ENCODE measurements at regions not wholly inside any gene's neighbourhood (a gene's known extent, or its start where the extent isn't known, plus 50 kb on each side); places are given as distances from the start of the nearest gene placed in this dataset.

GRCh38 chr14:39860596-39861228 lies 428.5 kb upstream of the FBXO33 start:
- DNase-seq (ENCODE audit: low spot score), result no peak
- no peaks in the 10 kb centered on the region for H3K4me1 ChIP-seq (ENCODE audit: control insufficient read depth in 4 of 4, insufficient read depth in 4 of 4, low read length in 3 of 4)
- no peak overlapping the region for H3K9ac ChIP-seq (ENCODE audit: low read depth in 1 of 2, low read length in 2 of 2)
- no peaks in the 10 kb centered on the region for H3K36me3 ChIP-seq (ENCODE audit: control insufficient read depth in 4 of 4, insufficient read depth in 3 of 4, low read depth in 1 of 4, low read length in 3 of 4)
- TF ChIP-seq GABPA (IDR thresholded peaks at IDR 0.05 in 1 of 2, conservative IDR thresholded peaks at IDR 0.05 in 1 of 2) (no peak), EGR1 (IDR thresholded peaks at IDR 0.05; ENCODE audit: low read depth in 2 of 2) (no peak), FOXA2 (IDR thresholded peaks at IDR 0.05) (no peak), YY1 (IDR thresholded peaks at IDR 0.05) (no peak), TAF1 (conservative IDR thresholded peaks at IDR 0.05) (no peak), RAD21 (IDR thresholded peaks at IDR 0.05) (no peak), SP1 (IDR thresholded peaks at IDR 0.05) (no peak)
- TF ChIP-seq, protein P1, sequence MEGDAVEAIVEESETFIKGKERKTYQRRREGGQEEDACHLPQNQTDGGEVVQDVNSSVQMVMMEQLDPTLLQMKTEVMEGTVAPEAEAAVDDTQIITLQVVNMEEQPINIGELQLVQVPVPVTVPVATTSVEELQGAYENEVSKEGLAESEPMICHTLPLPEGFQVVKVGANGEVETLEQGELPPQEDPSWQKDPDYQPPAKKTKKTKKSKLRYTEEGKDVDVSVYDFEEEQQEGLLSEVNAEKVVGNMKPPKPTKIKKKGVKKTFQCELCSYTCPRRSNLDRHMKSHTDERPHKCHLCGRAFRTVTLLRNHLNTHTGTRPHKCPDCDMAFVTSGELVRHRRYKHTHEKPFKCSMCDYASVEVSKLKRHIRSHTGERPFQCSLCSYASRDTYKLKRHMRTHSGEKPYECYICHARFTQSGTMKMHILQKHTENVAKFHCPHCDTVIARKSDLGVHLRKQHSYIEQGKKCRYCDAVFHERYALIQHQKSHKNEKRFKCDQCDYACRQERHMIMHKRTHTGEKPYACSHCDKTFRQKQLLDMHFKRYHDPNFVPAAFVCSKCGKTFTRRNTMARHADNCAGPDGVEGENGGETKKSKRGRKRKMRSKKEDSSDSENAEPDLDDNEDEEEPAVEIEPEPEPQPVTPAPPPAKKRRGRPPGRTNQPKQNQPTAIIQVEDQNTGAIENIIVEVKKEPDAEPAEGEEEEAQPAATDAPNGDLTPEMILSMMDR (IDR thresholded peaks at IDR 0.05; ENCODE audit: low read depth, low read length, missing input control), result no peak
- TF ChIP-seq, protein P2, sequence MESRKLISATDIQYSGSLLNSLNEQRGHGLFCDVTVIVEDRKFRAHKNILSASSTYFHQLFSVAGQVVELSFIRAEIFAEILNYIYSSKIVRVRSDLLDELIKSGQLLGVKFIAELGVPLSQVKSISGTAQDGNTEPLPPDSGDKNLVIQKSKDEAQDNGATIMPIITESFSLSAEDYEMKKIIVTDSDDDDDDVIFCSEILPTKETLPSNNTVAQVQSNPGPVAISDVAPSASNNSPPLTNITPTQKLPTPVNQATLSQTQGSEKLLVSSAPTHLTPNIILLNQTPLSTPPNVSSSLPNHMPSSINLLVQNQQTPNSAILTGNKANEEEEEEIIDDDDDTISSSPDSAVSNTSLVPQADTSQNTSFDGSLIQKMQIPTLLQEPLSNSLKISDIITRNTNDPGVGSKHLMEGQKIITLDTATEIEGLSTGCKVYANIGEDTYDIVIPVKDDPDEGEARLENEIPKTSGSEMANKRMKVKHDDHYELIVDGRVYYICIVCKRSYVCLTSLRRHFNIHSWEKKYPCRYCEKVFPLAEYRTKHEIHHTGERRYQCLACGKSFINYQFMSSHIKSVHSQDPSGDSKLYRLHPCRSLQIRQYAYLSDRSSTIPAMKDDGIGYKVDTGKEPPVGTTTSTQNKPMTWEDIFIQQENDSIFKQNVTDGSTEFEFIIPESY (IDR thresholded peaks at IDR 0.05), result no peak
- TF ChIP-seq, protein P3, sequence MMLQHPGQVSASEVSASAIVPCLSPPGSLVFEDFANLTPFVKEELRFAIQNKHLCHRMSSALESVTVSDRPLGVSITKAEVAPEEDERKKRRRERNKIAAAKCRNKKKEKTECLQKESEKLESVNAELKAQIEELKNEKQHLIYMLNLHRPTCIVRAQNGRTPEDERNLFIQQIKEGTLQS (IDR thresholded peaks at IDR 0.05), result no peak
- H3K27ac ChIP-seq (ENCODE audit: low read depth in 1 of 2, low read length in 2 of 2), result no peak overlapping the region
- H3K9me3 ChIP-seq (ENCODE audit: control insufficient read depth in 4 of 4, low read length in 3 of 4), result no peaks in the 10 kb centered on the region
- H3K4me3 ChIP-seq (ENCODE audit: low read depth in 1 of 3, low read length in 3 of 3), result no peak overlapping the region
- H3K27me3 ChIP-seq (ENCODE audit: control insufficient read depth in 4 of 4, insufficient read depth in 4 of 4, low read length in 3 of 4), result no peaks in the 10 kb centered on the region
- WGBS, result 64% methylated on average over 8 of the region's 8 CpGs

- no peak overlapping the region for H3K4me3 ChIP-seq (ENCODE audit: low read depth in 1 of 3, low read length in 3 of 3)
- no peak overlapping the region for H3K27ac ChIP-seq (ENCODE audit: low read depth in 1 of 2, low read length in 2 of 2)
- H3K27me3 ChIP-seq (ENCODE audit: control insufficient read depth in 4 of 4, insufficient read depth in 4 of 4, low read length in 3 of 4), result no peaks in the 10 kb centered on the region
- no peak for TF ChIP-seq HNF4A (conservative IDR thresholded peaks at IDR 0.05)
- TF ChIP-seq, protein P4, sequence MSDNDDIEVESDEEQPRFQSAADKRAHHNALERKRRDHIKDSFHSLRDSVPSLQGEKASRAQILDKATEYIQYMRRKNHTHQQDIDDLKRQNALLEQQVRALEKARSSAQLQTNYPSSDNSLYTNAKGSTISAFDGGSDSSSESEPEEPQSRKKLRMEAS (IDR thresholded peaks at IDR 0.05), result no peak
- H3K36me3 ChIP-seq (ENCODE audit: control insufficient read depth in 4 of 4, insufficient read depth in 3 of 4, low read depth in 1 of 4, low read length in 3 of 4), result no peaks in the 10 kb centered on the region
- H3K9ac ChIP-seq (ENCODE audit: low read depth in 1 of 2, low read length in 2 of 2), result no peak overlapping the region
- no peak for DNase-seq (ENCODE audit: low spot score)
- H3K9me3 ChIP-seq (ENCODE audit: control insufficient read depth in 4 of 4, low read length in 3 of 4), result no peaks in the 10 kb centered on the region
- H3K4me1 ChIP-seq (ENCODE audit: control insufficient read depth in 4 of 4, insufficient read depth in 4 of 4, low read length in 3 of 4), result no peaks in the 10 kb centered on the region
These were observed 427.1 kb upstream of the FBXO33 start for GRCh38 chr14:39859314-39859713.

DNA sequence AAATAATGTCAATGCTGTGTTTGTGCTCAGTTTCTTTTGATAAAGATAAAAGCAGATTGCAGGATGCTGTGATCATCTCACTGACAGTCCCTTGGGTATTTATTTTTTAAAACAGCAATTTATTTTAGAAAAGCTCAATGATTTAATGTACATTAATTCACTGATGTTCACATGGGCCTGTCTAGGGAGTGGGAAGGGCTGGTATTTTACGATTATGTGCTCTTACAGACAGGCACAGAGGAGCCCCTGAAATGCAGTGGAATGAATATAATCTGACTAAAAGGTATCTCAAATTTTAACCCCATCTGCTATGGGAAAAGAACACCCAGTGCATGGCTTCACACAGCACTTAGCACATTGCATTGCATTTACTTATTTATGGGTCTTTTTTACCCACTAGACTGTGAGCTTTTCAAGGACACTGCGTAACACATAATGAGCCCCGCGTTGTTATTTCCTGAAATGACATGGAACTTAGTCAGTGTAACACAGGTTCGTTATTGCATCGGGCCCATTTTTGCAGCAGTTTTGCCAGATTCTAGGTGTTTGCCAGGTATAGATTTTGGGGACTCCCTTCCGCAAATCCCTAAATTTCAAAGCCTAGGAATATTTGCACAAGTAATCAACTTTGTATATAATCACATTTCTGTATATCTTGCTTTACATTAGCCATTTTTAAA lies 425.3 kb upstream of the FBXO33 start:
- Histone ChIP-seq H3K27me3 (ENCODE audit: control insufficient read depth in 4 of 4, insufficient read depth in 4 of 4, low read length in 3 of 4) (no peaks in the 10 kb centered on the region), H3K9ac (ENCODE audit: low read depth in 1 of 2, low read length in 2 of 2) (no peak overlapping the region), H3K27ac (ENCODE audit: low read depth in 1 of 2, low read length in 2 of 2) (no peak overlapping the region), H3K36me3 (ENCODE audit: control insufficient read depth in 4 of 4, insufficient read depth in 3 of 4, low read depth in 1 of 4, low read length in 3 of 4) (no peaks in the 10 kb centered on the region), H3K4me3 (ENCODE audit: low read depth in 1 of 3, low read length in 3 of 3) (no peak overlapping the region), H3K9me3 (ENCODE audit: control insufficient read depth in 4 of 4, low read length in 3 of 4) (no peaks in the 10 kb centered on the region), H3K4me1 (ENCODE audit: control insufficient read depth in 4 of 4, insufficient read depth in 4 of 4, low read length in 3 of 4) (no peaks in the 10 kb centered on the region)
- no peak for DNase-seq (ENCODE audit: low spot score)
- 90% methylated on average over 7 of the region's 7 CpGs for WGBS
- TF ChIP-seq, protein P4 (IDR thresholded peaks at IDR 0.05), result no peak
- TF ChIP-seq SP1 (IDR thresholded peaks at IDR 0.05) (no peak), FOXA1 (IDR thresholded peaks at IDR 0.05) (no peak), GABPA (IDR thresholded peaks at IDR 0.05 in 1 of 2, conservative IDR thresholded peaks at IDR 0.05 in 1 of 2) (no peak), HNF4G (IDR thresholded peaks at IDR 0.05) (no peak), YY1 (IDR thresholded peaks at IDR 0.05) (no peak), RXRA (IDR thresholded peaks at IDR 0.05) (no peak), TAF1 (conservative IDR thresholded peaks at IDR 0.05) (no peak), REST (IDR thresholded peaks at IDR 0.05) (no peak)
- TF ChIP-seq, protein P1 (IDR thresholded peaks at IDR 0.05; ENCODE audit: low read depth, low read length, missing input control), result no peak
